ENCODE measurements at regions not wholly inside any gene's neighbourhood (a gene's known extent, or its start where the extent isn't known, plus 50 kb on each side); places are given as distances from the start of the nearest gene placed in this dataset.

DNA sequence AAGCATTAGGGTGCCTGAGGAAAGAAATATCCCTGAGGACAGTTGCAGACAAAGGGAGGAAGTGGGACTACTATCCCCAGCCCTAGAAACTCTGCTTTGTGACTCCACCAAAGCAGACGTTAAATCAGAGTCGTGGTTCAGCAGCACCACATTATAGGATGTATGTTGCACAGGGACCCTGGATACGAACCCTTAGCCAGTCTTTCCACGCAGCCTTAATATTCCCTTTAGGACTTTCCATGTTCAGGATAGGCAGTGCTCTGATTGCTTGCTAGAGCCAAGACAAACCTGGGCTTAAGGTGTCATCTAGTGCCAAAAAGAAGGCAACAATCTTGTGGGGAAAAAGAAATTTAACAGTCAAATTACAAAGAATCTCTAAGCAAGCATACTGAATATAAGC, 62.6 kb downstream of the MAD2L1 start:
- CTCF ChIA-PET: no interaction called here

More for the DNA sequence above, 62.6 kb downstream of the MAD2L1 start:
- H3K36me3 ChIP-seq (ENCODE audit: control insufficient read depth, insufficient read depth, low read length): no peaks in the 10 kb centered on the region
- no peak overlapping the region for H4K5ac ChIP-seq (ENCODE audit: low read depth, low read length)
- no peak overlapping the region for H3K14ac ChIP-seq (replicated peaks; ENCODE audit: low read depth, low read length)
- no peaks in the 10 kb centered on the region for H3K9me3 ChIP-seq (ENCODE audit: control insufficient read depth, insufficient read depth, low read length)
- H3K18ac ChIP-seq (ENCODE audit: low read depth, low read length): no peak overlapping the region
- peaks cover 5% of the 10 kb centered on the region; the same call in 1 of the 2 replicates for H3K4me1 ChIP-seq (ENCODE audit: control insufficient read depth, insufficient read depth, low read length)
- H2BK5ac ChIP-seq (ENCODE audit: low read depth, low read length, poor library complexity, severe bottlenecking): no peak overlapping the region
- H3K27me3 ChIP-seq (ENCODE audit: control insufficient read depth, insufficient read depth, low read length): no peaks in the 10 kb centered on the region
- WGBS, 2 experiments (ENCODE audit: extremely low coverage in 2 of 2, insufficient read length in 1 of 2): no CpG with 5 or more reads among the region's 4 CpGs
- no peak overlapping the region for H2BK120ac ChIP-seq (ENCODE audit: low read depth, low read length)
- no peak overlapping the region for H2BK20ac ChIP-seq (ENCODE audit: low read depth, low read length)
- DNase-seq (no peak), ATAC-seq (ENCODE audit: low read depth) (no peak)
- H3K9ac ChIP-seq (ENCODE audit: low read depth, low read length): no peak overlapping the region
- intact Hi-C loops (cut with micrococcal nuclease) (no loop called here), dilution Hi-C loops (cut with HindIII; ENCODE audit: low sequenced_read_pairs, unreplicated experiment) (no loop called here), in situ Hi-C loops (cut with MboI; ENCODE audit: low sequenced_read_pairs) (no loop called here)
- 0 out of 2 replicates have a peak, but pooled peaks cover 2% of the 10 kb centered on the region for H3K9me1 ChIP-seq (ENCODE audit: insufficient read depth, low read length)
- no peak overlapping the region for H4K8ac ChIP-seq (ENCODE audit: low read depth in 2 of 2, low read length in 2 of 2)
- no peak overlapping the region for H3K4me2 ChIP-seq (ENCODE audit: low read depth, low read length)
- H2AK5ac ChIP-seq (ENCODE audit: low read depth, low read length): no peak overlapping the region
- no peak overlapping the region for H3K4ac ChIP-seq (ENCODE audit: low read depth, low read length)
- POLR2A ChIA-PET (ENCODE audit: unreplicated experiment): no interaction called here
- no peak overlapping the region for H2AFZ ChIP-seq (replicated peaks; ENCODE audit: low read length, poor library complexity)
- H3K79me1 ChIP-seq (ENCODE audit: low read depth in 1 of 2, low read length in 2 of 2): no peaks in the 10 kb centered on the region
- no peak overlapping the region for H3K27ac ChIP-seq (ENCODE audit: insufficient read depth, low read length)
- no peak for TF ChIP-seq SMC3 (IDR thresholded peaks at IDR 0.05; ENCODE audit: low read depth, low read length)
- no peak for TF ChIP-seq FOS (IDR thresholded peaks at IDR 0.05; ENCODE audit: low read depth, low read length)
- no peak for TF ChIP-seq CHD1 (IDR thresholded peaks at IDR 0.05; ENCODE audit: low read depth, low read length)
- no peak for TF ChIP-seq POLR2A (IDR thresholded peaks at IDR 0.05; ENCODE audit: low read depth, low read length)
- no peak for TF ChIP-seq CEBPB (IDR thresholded peaks at IDR 0.05; ENCODE audit: low read depth, low read length)
- TF ChIP-seq, protein P1, sequence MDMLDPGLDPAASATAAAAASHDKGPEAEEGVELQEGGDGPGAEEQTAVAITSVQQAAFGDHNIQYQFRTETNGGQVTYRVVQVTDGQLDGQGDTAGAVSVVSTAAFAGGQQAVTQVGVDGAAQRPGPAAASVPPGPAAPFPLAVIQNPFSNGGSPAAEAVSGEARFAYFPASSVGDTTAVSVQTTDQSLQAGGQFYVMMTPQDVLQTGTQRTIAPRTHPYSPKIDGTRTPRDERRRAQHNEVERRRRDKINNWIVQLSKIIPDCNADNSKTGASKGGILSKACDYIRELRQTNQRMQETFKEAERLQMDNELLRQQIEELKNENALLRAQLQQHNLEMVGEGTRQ (IDR thresholded peaks at IDR 0.05; ENCODE audit: low read depth, low read length): no peak
- no peak for TF ChIP-seq BHLHE40 (IDR thresholded peaks at IDR 0.05; ENCODE audit: low read depth, low read length)
- no peak overlapping the region for H4K91ac ChIP-seq (ENCODE audit: insufficient read depth, low read depth, low read length)
- H4K20me1 ChIP-seq (ENCODE audit: insufficient read depth, low read length): no peaks in the 10 kb centered on the region
- H3K4me3 ChIP-seq (ENCODE audit: insufficient read depth, low read depth, low read length): no peak overlapping the region
- H2BK15ac ChIP-seq (ENCODE audit: low read depth, low read length): no peak overlapping the region
- H3K23ac ChIP-seq (ENCODE audit: low read depth, low read length): no peak overlapping the region
- BruUV-seq (replicated peaks): no TSS peak
- H2AK9ac ChIP-seq (replicated peaks; ENCODE audit: low read depth, low read length, poor library complexity): no peak overlapping the region
- H3K56ac ChIP-seq (ENCODE audit: extremely low read depth, insufficient read depth, low read length): no peak overlapping the region
